A549 (cell line): ENCODE measurements at regions not wholly inside any gene's neighbourhood (a gene's known extent, or its start where the extent isn't known, plus 50 kb on each side); places are given as distances from the start of the nearest gene placed in this dataset.

ENCODE experiments used
- BHLHE40 ChIP-seq: IDR thresholded peaks from 2 replicates; pipeline ENCODE4 v1.6.1; 2012; ENCODE audit warnings: low read depth, low read length, inconsistent platforms
- CBX2 ChIP-seq: fragments of 200-600 bp; sonication (generic); IDR thresholded peaks from 2 replicates; pipeline ENCODE4 v1.6.1; 2016; ENCODE audit warnings: low read depth, mild to moderate bottlenecking, borderline replicate concordance
- CEBPB ChIP-seq, 2 experiments: fragments of >200 bp in 1 of 2; sonication (Bioruptor Twin) in 1 of 2; formaldehyde crosslinking in 1 of 2; IDR thresholded peaks; 2 replicates each; pipeline ENCODE4 v1.6.1; 2012 to 2016
- CHD4 ChIP-seq: fragments of 200-600 bp; sonication (generic); IDR thresholded peaks from 2 replicates; pipeline ENCODE4 v1.6.1; 2016; ENCODE audit warnings: antibody characterized with exemption, mild to moderate bottlenecking, borderline replicate concordance
- JUN ChIP-seq, 2 experiments: fragments of >200 bp; sonication (Bioruptor Twin); formaldehyde crosslinking; IDR thresholded peaks; 2 replicates in 1 of 2; 3 replicates in 1 of 2; pipeline ENCODE4 v1.6.1; 2016 to 2017
- KDM1A ChIP-seq: fragments of 200-600 bp; sonication (generic); IDR thresholded peaks from 2 replicates; pipeline ENCODE4 v1.6.1; 2016; ENCODE audit warnings: low read depth, mild to moderate bottlenecking
- KDM5A ChIP-seq: fragments of 200-600 bp; sonication (generic); IDR thresholded peaks from 2 replicates; pipeline ENCODE4 v1.6.1; 2016; ENCODE audit warnings: antibody characterized with exemption, mild to moderate bottlenecking
- MAFK ChIP-seq: fragments of 450-650 bp; IDR thresholded peaks from 2 replicates; pipeline ENCODE4 v1.6.1; 2014; ENCODE audit not compliant: partially characterized antibody
- NFE2L2 ChIP-seq: fragments of 150-350 bp; conservative IDR thresholded peaks from 2 replicates; pipeline ENCODE4 v1.6.1; 2014; ENCODE audit warnings: low read length
- POLR2A ChIP-seq: IDR thresholded peaks from 2 replicates; pipeline ENCODE4 v1.6.1; 2012; ENCODE audit warnings: mild to moderate bottlenecking, low read length
- RAD21 ChIP-seq, 2 experiments: fragments of >200 bp in 1 of 2; sonication (Bioruptor Twin) in 1 of 2; formaldehyde crosslinking in 1 of 2; IDR thresholded peaks in 1 of 2; conservative IDR thresholded peaks in 1 of 2; 2 replicates in 1 of 2; 3 replicates in 1 of 2; pipeline ENCODE4 v1.6.1; 2012 to 2018; ENCODE audit warnings: inconsistent platforms in 1 of 2
- RFX5 ChIP-seq: fragments of 450-650 bp; IDR thresholded peaks from 2 replicates; pipeline ENCODE4 v1.7.1; 2014; ENCODE audit warnings: antibody characterized with exemption, mild to moderate bottlenecking, moderate library complexity
- TF ChIP-seq, protein P1 (sequence below): fragments of 200-600 bp; sonication (generic); IDR thresholded peaks from 2 replicates; pipeline ENCODE4 v1.6.1; 2016; ENCODE audit warnings: antibody characterized with exemption, mild to moderate bottlenecking, moderate library complexity
- TF ChIP-seq, protein P2 (sequence below): fragments of >200 bp; sonication (Bioruptor Twin); formaldehyde crosslinking; IDR thresholded peaks from 3 replicates; pipeline ENCODE4 v1.5.1; 2016

- TF ChIP-seq, protein P1, sequence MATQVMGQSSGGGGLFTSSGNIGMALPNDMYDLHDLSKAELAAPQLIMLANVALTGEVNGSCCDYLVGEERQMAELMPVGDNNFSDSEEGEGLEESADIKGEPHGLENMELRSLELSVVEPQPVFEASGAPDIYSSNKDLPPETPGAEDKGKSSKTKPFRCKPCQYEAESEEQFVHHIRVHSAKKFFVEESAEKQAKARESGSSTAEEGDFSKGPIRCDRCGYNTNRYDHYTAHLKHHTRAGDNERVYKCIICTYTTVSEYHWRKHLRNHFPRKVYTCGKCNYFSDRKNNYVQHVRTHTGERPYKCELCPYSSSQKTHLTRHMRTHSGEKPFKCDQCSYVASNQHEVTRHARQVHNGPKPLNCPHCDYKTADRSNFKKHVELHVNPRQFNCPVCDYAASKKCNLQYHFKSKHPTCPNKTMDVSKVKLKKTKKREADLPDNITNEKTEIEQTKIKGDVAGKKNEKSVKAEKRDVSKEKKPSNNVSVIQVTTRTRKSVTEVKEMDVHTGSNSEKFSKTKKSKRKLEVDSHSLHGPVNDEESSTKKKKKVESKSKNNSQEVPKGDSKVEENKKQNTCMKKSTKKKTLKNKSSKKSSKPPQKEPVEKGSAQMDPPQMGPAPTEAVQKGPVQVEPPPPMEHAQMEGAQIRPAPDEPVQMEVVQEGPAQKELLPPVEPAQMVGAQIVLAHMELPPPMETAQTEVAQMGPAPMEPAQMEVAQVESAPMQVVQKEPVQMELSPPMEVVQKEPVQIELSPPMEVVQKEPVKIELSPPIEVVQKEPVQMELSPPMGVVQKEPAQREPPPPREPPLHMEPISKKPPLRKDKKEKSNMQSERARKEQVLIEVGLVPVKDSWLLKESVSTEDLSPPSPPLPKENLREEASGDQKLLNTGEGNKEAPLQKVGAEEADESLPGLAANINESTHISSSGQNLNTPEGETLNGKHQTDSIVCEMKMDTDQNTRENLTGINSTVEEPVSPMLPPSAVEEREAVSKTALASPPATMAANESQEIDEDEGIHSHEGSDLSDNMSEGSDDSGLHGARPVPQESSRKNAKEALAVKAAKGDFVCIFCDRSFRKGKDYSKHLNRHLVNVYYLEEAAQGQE = no peak
- TF ChIP-seq, protein P2, sequence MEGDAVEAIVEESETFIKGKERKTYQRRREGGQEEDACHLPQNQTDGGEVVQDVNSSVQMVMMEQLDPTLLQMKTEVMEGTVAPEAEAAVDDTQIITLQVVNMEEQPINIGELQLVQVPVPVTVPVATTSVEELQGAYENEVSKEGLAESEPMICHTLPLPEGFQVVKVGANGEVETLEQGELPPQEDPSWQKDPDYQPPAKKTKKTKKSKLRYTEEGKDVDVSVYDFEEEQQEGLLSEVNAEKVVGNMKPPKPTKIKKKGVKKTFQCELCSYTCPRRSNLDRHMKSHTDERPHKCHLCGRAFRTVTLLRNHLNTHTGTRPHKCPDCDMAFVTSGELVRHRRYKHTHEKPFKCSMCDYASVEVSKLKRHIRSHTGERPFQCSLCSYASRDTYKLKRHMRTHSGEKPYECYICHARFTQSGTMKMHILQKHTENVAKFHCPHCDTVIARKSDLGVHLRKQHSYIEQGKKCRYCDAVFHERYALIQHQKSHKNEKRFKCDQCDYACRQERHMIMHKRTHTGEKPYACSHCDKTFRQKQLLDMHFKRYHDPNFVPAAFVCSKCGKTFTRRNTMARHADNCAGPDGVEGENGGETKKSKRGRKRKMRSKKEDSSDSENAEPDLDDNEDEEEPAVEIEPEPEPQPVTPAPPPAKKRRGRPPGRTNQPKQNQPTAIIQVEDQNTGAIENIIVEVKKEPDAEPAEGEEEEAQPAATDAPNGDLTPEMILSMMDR = no peak; the same call in 2 of the 3 replicates
- TF ChIP-seq POLR2A (peak; percentile 41; the same call in 1 of the 2 replicates), RAD21 (conservative IDR thresholded peaks at IDR 0.05 in 1 of 2, IDR thresholded peaks at IDR 0.05 in 1 of 2) (no peak), MAFK (no peak), KDM1A (no peak), BHLHE40 (no peak), KDM5A (no peak), CHD4 (no peak), CEBPB (IDR thresholded peaks at IDR 0.05) (no peak), CBX2 (no peak), RFX5 (no peak), JUN (IDR thresholded peaks at IDR 0.05) (peak in 1 of 2 experiments; percentile 41; a peak in 1 of 5 replicates), NFE2L2 (no peak)
Measured at GRCh38 chr16:31700530-31701388, 172.8 kb upstream of the ZNF267 start.
